ENCODE measurements at regions not wholly inside any gene's neighbourhood (a gene's known extent, or its start where the extent isn't known, plus 50 kb on each side); places are given as distances from the start of the nearest gene placed in this dataset.

DNA sequence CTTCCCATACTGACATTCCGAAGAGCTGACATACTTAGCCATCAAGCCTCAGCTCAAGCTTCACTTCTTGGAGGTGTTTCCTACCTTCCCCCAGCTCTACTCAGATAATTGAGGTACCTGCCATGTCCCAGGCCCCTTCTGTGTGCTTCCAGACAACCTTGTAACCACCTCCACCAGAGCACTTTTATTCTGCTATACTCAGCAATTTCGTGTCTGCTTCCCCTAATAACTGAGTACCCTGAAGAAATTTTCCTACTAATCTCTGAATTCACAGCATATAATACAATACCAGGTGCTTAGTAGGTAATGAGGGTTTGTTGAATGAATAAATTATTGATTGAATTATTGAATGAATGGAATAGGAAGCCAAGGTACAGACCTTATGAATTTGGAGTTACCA is 605.5 kb downstream of the MID1IP1 start:
- H3K9me3 ChIP-seq (ENCODE audit: control insufficient read depth, insufficient read depth, low read length) = no peaks in the 10 kb centered on the region
- H3K36me3 ChIP-seq (ENCODE audit: control insufficient read depth, insufficient read depth, low read length) = no peaks in the 10 kb centered on the region
- no peak overlapping the region for H3K4me3 ChIP-seq (ENCODE audit: low read depth, low read length)
- no peaks in the 10 kb centered on the region for H3K4me1 ChIP-seq (ENCODE audit: control insufficient read depth, insufficient read depth, low read length)
- no peak overlapping the region for H3K9ac ChIP-seq (ENCODE audit: low read depth, low read length)
- no peaks in the 10 kb centered on the region for H3K27me3 ChIP-seq (ENCODE audit: control insufficient read depth, insufficient read depth, low read length)

DNA sequence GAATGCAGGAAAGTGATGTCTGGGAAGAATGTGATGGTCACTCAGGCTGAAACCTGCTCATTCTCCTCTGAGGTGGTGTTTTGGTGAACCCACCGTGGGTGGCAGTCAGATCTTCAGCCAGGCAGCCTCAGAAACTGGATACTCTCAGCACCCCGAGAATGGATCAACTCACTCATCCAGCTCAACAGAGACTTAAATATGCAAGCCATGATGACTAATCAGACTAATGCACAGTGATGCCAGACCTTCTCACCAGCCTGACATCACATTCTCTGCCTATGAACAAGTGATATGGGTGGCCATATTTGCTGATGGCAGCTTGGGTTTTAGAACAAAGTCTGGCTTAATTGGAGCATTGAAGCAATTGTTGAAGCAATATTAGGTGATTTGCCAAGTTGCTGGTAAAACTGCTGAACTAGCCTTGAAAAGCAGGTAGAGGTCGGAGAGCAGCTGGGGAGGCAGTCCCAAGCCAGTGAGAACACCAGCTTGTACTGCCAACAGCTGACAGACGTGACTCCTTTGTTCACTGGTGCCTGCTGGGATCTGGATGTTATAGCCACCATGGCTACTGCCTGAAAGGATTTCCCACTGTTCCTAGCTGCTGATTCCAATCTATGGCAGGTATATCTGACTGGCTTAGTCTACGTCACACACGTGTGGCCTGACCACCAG is 608.1 kb downstream of the MID1IP1 start:
- no peaks in the 10 kb centered on the region for H3K9me3 ChIP-seq (ENCODE audit: control insufficient read depth, insufficient read depth, low read length)
- no peaks in the 10 kb centered on the region for H3K4me1 ChIP-seq (ENCODE audit: control insufficient read depth, insufficient read depth, low read length)
- H3K9ac ChIP-seq (ENCODE audit: low read depth, low read length) = no peak overlapping the region
- H3K4me3 ChIP-seq (ENCODE audit: low read depth, low read length) = no peak overlapping the region
- H3K36me3 ChIP-seq (ENCODE audit: control insufficient read depth, insufficient read depth, low read length) = no peaks in the 10 kb centered on the region
- no peaks in the 10 kb centered on the region for H3K27me3 ChIP-seq (ENCODE audit: control insufficient read depth, insufficient read depth, low read length)

DNA sequence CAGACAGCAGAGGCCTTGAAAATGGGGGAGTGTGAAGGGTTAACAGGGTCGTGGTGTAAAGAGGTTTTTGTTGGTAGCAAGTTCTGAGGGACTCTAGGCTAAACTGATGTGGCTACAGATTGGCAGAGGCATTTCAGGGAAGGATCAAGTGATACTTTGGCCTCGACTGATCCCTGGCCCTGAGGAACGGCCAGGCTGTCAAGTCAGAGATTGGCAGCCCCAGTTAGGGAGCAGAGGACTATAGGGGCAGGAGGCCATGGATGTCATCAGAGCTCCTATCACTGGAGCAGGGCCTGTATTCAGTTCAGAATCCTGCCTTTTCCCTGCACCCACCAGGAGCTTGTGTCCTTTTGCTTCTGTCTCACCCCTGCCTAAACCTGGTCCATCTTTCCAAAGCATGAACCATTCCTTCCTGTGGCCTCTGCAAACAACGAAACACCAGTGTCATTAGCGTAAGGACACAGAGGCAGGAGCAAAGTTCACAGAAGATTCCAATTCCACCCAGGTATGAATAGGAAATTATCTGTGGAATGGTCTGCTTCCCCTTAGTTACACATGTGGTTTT is 613.1 kb downstream of the MID1IP1 start:
- no peak overlapping the region for H3K4me3 ChIP-seq (ENCODE audit: low read depth, low read length)
- no peaks in the 10 kb centered on the region for H3K36me3 ChIP-seq (ENCODE audit: control insufficient read depth, insufficient read depth, low read length)
- no peaks in the 10 kb centered on the region for H3K9me3 ChIP-seq (ENCODE audit: control insufficient read depth, insufficient read depth, low read length)
- peaks cover 2% of the 10 kb centered on the region for H3K4me1 ChIP-seq (ENCODE audit: control insufficient read depth, insufficient read depth, low read length)
- no peak overlapping the region for H3K9ac ChIP-seq (ENCODE audit: low read depth, low read length)
- H3K27me3 ChIP-seq (ENCODE audit: control insufficient read depth, insufficient read depth, low read length) = no peaks in the 10 kb centered on the region

DNA sequence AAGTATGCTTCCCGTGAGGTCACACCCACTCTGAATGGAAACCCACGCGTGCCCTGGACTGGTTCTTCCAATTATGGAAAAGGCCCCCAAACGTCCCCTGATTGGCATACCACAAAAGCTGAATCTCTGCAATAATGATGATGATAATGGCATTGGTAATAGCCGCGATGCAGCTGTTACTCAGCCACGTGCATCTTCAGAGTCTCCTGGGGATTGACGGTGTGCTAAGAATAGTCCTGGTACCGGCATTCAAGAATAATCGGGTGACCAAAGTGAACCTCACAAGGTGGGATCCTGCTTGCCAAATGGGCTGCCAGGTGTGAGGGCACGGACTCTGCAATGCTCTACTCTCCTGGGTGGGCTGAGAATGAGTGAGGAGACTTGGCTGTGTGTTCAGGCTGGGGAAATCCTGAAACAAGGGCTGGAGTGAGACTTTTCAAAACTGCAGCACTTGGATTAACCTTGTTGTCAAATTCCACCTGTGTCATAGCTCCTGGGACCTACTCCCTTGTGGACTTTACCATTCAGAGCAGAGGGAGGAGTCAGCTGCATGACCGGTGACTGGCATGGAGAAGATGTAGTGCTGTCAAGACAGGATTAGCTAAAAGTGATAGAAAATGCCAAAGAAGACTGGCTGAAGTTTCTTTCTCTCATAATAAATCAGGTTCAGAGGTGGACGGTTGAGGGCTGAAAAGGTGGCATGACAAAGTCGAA is 615.4 kb downstream of the MID1IP1 start:
- H3K9ac ChIP-seq (ENCODE audit: low read depth, low read length) = no peak overlapping the region
- H3K9me3 ChIP-seq (ENCODE audit: control insufficient read depth, insufficient read depth, low read length) = no peaks in the 10 kb centered on the region
- H3K27me3 ChIP-seq (ENCODE audit: control insufficient read depth, insufficient read depth, low read length) = no peaks in the 10 kb centered on the region
- no peaks in the 10 kb centered on the region for H3K36me3 ChIP-seq (ENCODE audit: control insufficient read depth, insufficient read depth, low read length)
- H3K4me3 ChIP-seq (ENCODE audit: low read depth, low read length) = no peak overlapping the region
- H3K4me1 ChIP-seq (ENCODE audit: control insufficient read depth, insufficient read depth, low read length) = peaks cover 3% of the 10 kb centered on the region

DNA sequence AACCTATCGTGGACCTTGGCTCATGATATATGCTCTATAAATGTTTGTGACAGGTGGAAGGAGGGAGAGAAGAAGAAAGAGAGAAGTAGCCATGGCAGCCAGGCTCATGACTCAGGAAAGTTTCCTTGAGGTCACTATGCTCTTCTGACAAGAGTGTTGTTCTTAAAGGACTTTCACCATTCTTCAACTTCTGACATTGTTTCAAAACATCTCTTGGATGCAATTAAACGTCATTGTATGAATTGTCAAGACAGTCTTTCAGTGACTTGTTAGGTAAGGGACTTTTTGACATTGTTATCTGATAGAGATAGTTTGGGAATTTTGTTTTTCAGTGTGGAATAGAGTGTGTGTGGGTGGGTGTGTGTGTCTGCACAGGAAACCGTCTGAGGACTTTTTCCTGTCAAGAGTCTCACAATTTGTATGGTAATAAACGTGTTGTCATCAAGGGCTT is 617.0 kb downstream of the MID1IP1 start:
- Histone ChIP-seq H3K4me3 (ENCODE audit: low read depth, low read length) (no peak overlapping the region), H3K4me1 (ENCODE audit: control insufficient read depth, insufficient read depth, low read length) (peaks cover 3% of the 10 kb centered on the region), H3K9ac (ENCODE audit: low read depth, low read length) (no peak overlapping the region), H3K36me3 (ENCODE audit: control insufficient read depth, insufficient read depth, low read length) (no peaks in the 10 kb centered on the region), H3K27me3 (ENCODE audit: control insufficient read depth, insufficient read depth, low read length) (no peaks in the 10 kb centered on the region), H3K9me3 (ENCODE audit: control insufficient read depth, insufficient read depth, low read length) (no peaks in the 10 kb centered on the region)

DNA sequence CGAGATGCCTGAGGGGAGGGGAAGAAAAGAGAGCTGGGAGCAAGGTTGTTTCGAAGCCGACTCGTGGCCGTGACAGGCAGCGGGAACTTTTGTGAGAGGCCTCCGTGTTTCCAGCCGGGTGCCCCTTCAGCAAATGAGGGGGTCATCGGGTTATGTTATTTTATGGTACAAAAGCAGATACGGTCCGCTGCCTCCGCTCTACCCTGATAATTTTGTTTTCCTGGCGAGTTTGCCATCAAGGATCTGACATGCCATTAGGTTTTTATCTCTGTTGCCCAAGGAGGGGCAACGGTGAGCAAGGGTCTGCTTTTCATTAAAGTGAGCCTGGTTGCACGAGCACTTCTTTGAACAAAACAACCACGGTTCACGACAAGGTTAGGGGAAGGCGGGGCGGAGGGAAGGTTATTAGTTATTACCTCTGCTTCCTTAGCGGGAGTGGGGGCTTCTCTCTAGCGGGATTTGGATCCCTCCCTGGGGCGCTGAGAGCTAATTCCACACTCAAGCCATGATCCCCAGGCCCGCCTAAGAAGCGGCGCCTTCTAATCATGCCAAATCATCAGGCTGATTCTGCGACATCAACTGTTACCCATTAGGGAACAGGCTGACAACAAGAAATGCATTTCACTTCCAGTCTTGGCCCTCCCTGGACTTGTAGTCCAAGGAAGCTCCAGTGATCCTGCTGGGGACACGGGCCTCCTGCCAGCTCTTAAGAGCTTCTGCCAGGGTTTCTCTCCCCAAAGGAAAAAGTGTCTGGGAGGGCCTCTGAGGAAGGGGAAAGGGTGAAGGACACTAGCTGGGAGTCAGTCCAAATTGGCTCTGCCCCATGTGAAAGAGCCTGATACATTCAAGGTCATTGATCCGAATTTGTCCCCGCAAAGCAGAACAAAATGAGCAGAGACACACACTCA is 617.7 kb downstream of the MID1IP1 start:
- Histone ChIP-seq H3K9me3 (ENCODE audit: control insufficient read depth, insufficient read depth, low read length) (no peaks in the 10 kb centered on the region), H3K36me3 (ENCODE audit: control insufficient read depth, insufficient read depth, low read length) (no peaks in the 10 kb centered on the region), H3K27me3 (ENCODE audit: control insufficient read depth, insufficient read depth, low read length) (no peaks in the 10 kb centered on the region), H3K9ac (ENCODE audit: low read depth, low read length) (no peak overlapping the region), H3K4me1 (ENCODE audit: control insufficient read depth, insufficient read depth, low read length) (peaks cover 3% of the 10 kb centered on the region), H3K4me3 (ENCODE audit: low read depth, low read length) (no peak overlapping the region)

DNA sequence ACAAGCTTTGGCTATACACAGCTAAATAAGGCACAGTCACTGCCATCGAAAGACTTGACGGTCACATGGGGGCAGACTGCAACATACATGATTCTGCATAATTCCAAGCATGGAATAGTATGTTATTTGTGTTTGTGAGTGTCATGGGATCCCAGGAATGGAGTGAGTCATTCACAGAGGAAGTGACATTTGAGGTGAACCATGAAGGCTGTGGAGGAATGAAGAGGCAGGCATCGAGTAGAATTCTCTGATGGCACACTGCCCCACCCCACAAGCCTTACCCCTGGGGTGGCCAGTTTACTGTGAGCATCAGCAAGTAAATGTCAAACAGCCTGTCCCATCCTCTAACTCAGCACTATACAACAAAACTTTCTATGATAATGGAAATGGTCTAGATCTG is 619.7 kb downstream of the MID1IP1 start:
- no peaks in the 10 kb centered on the region for H3K36me3 ChIP-seq (ENCODE audit: control insufficient read depth, insufficient read depth, low read length)
- no peaks in the 10 kb centered on the region for H3K9me3 ChIP-seq (ENCODE audit: control insufficient read depth, insufficient read depth, low read length)
- peaks cover 3% of the 10 kb centered on the region for H3K4me1 ChIP-seq (ENCODE audit: control insufficient read depth, insufficient read depth, low read length)
- no peaks in the 10 kb centered on the region for H3K27me3 ChIP-seq (ENCODE audit: control insufficient read depth, insufficient read depth, low read length)
- H3K9ac ChIP-seq (ENCODE audit: low read depth, low read length) = no peak overlapping the region
- no peak overlapping the region for H3K4me3 ChIP-seq (ENCODE audit: low read depth, low read length)

DNA sequence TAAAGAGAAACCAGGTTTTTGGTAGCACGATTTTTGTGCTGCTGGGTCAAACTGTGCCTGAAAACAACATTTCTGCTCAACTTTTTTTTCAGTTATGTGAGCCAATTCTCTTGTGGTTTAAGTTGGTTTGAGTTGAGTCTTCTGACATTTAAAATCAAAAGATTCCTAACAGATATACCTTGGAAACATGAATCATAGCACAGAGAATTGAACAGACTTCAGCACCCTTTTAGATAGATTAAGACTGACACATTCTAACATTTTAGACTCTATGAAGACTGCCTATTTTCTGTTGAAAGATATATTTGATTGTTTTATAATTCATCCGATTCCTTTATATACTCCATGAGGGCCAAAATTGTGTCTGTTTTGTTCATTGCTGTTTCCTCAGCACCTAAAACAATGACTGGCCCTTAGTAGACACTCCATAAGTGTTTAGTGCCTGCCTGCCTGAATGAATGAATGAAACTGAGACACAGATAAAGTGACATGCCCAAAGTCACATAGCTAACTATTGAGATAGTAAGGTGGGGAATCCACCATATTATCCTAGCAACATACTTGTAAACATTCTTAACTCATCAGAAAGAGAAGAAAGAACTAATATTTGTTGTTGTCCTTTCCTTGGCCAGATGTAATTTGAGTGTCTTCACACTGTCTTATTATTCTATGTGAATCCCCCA is 624.0 kb downstream of the MID1IP1 start:
- H3K4me3 ChIP-seq (ENCODE audit: low read depth, low read length) = no peak overlapping the region
- no peak overlapping the region for H3K9ac ChIP-seq (ENCODE audit: low read depth, low read length)

DNA sequence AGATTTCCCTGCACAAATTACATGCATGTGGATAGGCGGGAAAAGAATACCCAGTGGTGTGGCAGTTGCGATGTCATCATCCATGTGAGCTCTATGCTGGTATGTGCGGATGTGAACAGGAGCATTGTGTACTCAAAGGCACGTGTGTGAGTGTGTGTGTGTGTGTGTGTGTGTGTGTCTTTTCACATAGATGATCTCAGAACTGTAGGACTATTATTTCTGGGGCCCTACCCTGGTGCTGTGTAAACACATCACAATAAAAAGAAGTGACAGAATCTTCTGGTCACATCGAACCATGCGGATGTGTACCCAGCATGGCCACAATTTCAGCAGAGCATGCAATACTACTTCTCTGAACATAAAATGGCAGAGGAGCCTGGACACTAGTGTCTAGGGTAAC is 624.8 kb downstream of the MID1IP1 start:
- H3K4me1 ChIP-seq (ENCODE audit: control insufficient read depth, insufficient read depth, low read length) = no peaks in the 10 kb centered on the region
- H3K9ac ChIP-seq (ENCODE audit: low read depth, low read length) = no peak overlapping the region
- H3K27me3 ChIP-seq (ENCODE audit: control insufficient read depth, insufficient read depth, low read length) = no peaks in the 10 kb centered on the region
- H3K9me3 ChIP-seq (ENCODE audit: control insufficient read depth, insufficient read depth, low read length) = no peaks in the 10 kb centered on the region
- H3K4me3 ChIP-seq (ENCODE audit: low read depth, low read length) = no peak overlapping the region
- H3K36me3 ChIP-seq (ENCODE audit: control insufficient read depth, insufficient read depth, low read length) = no peaks in the 10 kb centered on the region

More for the DNA sequence above, 624.0 kb downstream of the MID1IP1 start:
- H3K27me3 ChIP-seq (ENCODE audit: control insufficient read depth, insufficient read depth, low read length) = no peaks in the 10 kb centered on the region
- H3K4me1 ChIP-seq (ENCODE audit: control insufficient read depth, insufficient read depth, low read length) = no peaks in the 10 kb centered on the region
- no peaks in the 10 kb centered on the region for H3K9me3 ChIP-seq (ENCODE audit: control insufficient read depth, insufficient read depth, low read length)
- no peaks in the 10 kb centered on the region for H3K36me3 ChIP-seq (ENCODE audit: control insufficient read depth, insufficient read depth, low read length)

DNA sequence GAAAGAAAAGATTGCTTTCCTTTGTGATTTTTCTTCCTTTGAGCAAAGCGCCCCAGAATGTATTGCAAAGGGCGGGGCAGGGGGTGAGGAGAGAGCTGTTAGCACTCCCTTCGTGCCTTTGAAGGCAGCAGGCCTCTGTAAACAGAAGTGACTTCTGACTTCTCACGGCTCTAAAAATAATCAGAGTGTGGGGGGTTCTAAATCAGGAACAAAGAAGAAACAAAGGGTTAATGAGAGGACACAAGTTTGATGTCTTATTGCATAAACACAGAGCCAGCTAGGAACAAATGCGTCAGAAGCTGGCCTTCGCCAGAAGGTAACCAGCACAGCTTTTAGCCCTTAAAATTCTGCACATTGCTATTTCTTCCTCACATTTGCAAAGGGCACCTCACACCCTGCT is 626.2 kb downstream of the MID1IP1 start:
- H3K36me3 ChIP-seq (ENCODE audit: control insufficient read depth, insufficient read depth, low read length) = no peaks in the 10 kb centered on the region
- no peaks in the 10 kb centered on the region for H3K27me3 ChIP-seq (ENCODE audit: control insufficient read depth, insufficient read depth, low read length)
- H3K9me3 ChIP-seq (ENCODE audit: control insufficient read depth, insufficient read depth, low read length) = no peaks in the 10 kb centered on the region
- no peak overlapping the region for H3K9ac ChIP-seq (ENCODE audit: low read depth, low read length)
- H3K4me3 ChIP-seq (ENCODE audit: low read depth, low read length) = no peak overlapping the region
- no peaks in the 10 kb centered on the region for H3K4me1 ChIP-seq (ENCODE audit: control insufficient read depth, insufficient read depth, low read length)

DNA sequence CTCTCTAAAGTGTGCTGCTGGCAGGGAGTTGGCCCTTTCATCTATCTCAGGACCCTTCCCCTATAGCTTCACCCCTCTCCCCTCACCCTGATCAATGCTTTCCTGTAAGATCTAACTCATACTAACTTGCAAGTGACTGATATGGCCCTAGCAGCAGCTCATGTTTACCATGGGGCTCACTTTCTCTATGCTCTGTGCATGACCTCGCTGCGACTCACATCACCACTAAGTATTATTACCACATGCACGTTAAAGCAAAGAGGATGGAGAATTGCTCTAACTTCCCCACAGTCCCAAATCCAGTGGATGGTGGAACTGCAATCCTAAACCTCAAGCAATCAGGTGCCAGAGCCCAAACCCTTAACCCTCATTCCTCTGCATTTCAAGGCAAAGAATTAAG is 626.6 kb downstream of the MID1IP1 start:
- H3K36me3 ChIP-seq (ENCODE audit: control insufficient read depth, insufficient read depth, low read length) = no peaks in the 10 kb centered on the region
- no peak overlapping the region for H3K9ac ChIP-seq (ENCODE audit: low read depth, low read length)
- H3K27me3 ChIP-seq (ENCODE audit: control insufficient read depth, insufficient read depth, low read length) = no peaks in the 10 kb centered on the region
- no peaks in the 10 kb centered on the region for H3K9me3 ChIP-seq (ENCODE audit: control insufficient read depth, insufficient read depth, low read length)
- H3K4me3 ChIP-seq (ENCODE audit: low read depth, low read length) = no peak overlapping the region
- H3K4me1 ChIP-seq (ENCODE audit: control insufficient read depth, insufficient read depth, low read length) = no peaks in the 10 kb centered on the region
